ENCODE measurements at regions not wholly inside any gene's neighbourhood (a gene's known extent, or its start where the extent isn't known, plus 50 kb on each side); places are given as distances from the start of the nearest gene placed in this dataset.

DNA sequence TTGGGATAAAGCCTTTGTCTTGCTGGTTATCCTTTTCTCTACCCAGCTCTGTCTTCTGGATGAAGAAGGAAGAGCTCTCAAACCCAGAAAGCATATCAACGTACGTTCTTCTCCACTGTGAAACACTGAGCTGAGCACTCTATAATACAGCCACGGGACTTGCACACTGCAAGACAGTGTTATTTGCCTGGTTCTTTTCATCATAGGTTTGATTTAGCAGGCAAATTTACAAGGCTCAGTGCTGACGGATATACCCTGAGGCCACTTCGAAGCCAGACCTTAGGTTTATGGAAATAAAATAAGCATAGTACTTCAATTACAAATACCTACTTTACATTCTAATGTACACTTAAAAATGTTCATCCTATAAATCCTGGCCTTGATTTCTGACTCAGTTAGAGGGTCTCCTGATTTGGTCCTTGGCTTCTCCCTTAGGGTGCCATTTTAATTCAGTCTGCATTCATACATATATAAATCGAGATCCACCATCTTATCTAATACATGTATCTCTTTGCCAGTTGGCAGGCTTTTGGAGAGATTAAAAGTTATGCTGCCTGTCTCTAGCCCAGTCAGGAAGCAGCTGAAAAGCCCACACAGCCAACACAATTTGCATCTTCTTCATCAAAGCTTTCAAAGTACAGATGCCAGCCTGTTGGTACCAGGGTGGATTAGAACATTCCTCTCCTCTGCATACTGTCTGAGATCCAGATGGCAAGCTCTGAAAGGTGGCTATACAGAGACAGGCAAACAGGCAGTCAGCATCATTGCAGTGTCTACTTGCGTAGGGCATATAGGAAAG is 194.4 kb downstream of the DEPDC1B start:
- no peaks in the 10 kb centered on the region for H3K36me3 ChIP-seq (ENCODE audit: insufficient read depth, low read length, poor library complexity, severe bottlenecking)
- peaks cover 24% of the 10 kb centered on the region for H3K27me3 ChIP-seq (replicated peaks; ENCODE audit: insufficient read depth, low read depth, low read length, poor library complexity)
- no peaks in the 10 kb centered on the region for H3K4me1 ChIP-seq (ENCODE audit: insufficient read depth, low read length, poor library complexity, severe bottlenecking)
- no TSS peak for BruUV-seq (replicated peaks)
- H3K9me3 ChIP-seq (ENCODE audit: low read depth, low read length, poor library complexity, severe bottlenecking): no peaks in the 10 kb centered on the region
- DNase-seq (ENCODE audit: low spot score): no peak
- no peak overlapping the region for H3K4me3 ChIP-seq (ENCODE audit: low read depth, low read length, poor library complexity, severe bottlenecking)
- H3K27ac ChIP-seq (ENCODE audit: low read depth, low read length, poor library complexity, severe bottlenecking): no peak overlapping the region
- ChIA-PET CTCF (no interaction called here), POLR2A (ENCODE audit: low non-redundant PET) (no interaction called here)
- TF ChIP-seq, protein P1, sequence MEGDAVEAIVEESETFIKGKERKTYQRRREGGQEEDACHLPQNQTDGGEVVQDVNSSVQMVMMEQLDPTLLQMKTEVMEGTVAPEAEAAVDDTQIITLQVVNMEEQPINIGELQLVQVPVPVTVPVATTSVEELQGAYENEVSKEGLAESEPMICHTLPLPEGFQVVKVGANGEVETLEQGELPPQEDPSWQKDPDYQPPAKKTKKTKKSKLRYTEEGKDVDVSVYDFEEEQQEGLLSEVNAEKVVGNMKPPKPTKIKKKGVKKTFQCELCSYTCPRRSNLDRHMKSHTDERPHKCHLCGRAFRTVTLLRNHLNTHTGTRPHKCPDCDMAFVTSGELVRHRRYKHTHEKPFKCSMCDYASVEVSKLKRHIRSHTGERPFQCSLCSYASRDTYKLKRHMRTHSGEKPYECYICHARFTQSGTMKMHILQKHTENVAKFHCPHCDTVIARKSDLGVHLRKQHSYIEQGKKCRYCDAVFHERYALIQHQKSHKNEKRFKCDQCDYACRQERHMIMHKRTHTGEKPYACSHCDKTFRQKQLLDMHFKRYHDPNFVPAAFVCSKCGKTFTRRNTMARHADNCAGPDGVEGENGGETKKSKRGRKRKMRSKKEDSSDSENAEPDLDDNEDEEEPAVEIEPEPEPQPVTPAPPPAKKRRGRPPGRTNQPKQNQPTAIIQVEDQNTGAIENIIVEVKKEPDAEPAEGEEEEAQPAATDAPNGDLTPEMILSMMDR (conservative IDR thresholded peaks at IDR 0.05; ENCODE audit: low read depth, low read length): no peak
- TF ChIP-seq EZH2 (IDR thresholded peaks at IDR 0.05; ENCODE audit: borderline replicate concordance, low read depth, low read length, poor library complexity, severe bottlenecking): no peak
- intact Hi-C loops (cut with micrococcal nuclease; ENCODE audit: unreplicated experiment): no loop called here

- intact Hi-C loops (cut with micrococcal nuclease; ENCODE audit: unreplicated experiment): no loop called here
- TF ChIP-seq, protein P1 (conservative IDR thresholded peaks at IDR 0.05; ENCODE audit: low read depth, low read length): no peak
- TF ChIP-seq EZH2 (IDR thresholded peaks at IDR 0.05; ENCODE audit: borderline replicate concordance, low read depth, low read length, poor library complexity, severe bottlenecking): no peak
- Histone ChIP-seq H3K36me3 (ENCODE audit: insufficient read depth, low read length, poor library complexity, severe bottlenecking) (no peaks in the 10 kb centered on the region), H3K9me3 (ENCODE audit: low read depth, low read length, poor library complexity, severe bottlenecking) (no peaks in the 10 kb centered on the region), H3K4me3 (ENCODE audit: low read depth, low read length, poor library complexity, severe bottlenecking) (no peak overlapping the region), H3K27ac (ENCODE audit: low read depth, low read length, poor library complexity, severe bottlenecking) (no peak overlapping the region), H3K4me1 (ENCODE audit: insufficient read depth, low read length, poor library complexity, severe bottlenecking) (no peaks in the 10 kb centered on the region), H3K27me3 (replicated peaks; ENCODE audit: insufficient read depth, low read depth, low read length, poor library complexity) (peaks cover 24% of the 10 kb centered on the region)
- DNase-seq (ENCODE audit: low spot score): no peak
- CTCF ChIA-PET: no interaction called here
- no TSS peak for BruUV-seq (replicated peaks)
- POLR2A ChIA-PET (ENCODE audit: low non-redundant PET): no interaction called here
Observed at GRCh38 chr5:60504342-60504741, 195.6 kb downstream of the DEPDC1B start.

DNA sequence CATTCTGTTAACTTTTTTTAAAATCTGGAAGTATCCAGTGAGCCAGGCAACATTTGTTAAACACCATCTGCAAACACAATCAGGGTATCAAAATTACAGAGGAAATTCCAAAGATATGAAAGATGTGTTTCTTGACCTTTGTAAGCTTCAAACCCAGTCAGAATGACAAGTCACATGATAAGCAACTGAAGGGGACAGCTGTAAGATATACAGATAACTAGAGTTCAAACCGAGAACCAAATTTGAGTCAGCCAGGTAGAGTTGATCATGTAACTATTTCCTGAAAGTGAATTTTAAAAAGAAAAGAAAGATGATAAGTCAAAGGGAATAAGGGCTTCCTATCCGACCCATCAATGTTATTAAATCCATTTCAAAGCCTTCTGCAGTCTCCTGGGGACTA is 196.2 kb downstream of the DEPDC1B start:
- no peak for DNase-seq (ENCODE audit: low spot score)
- Histone ChIP-seq H3K27ac (ENCODE audit: low read depth, low read length, poor library complexity, severe bottlenecking) (no peak overlapping the region), H3K9me3 (ENCODE audit: low read depth, low read length, poor library complexity, severe bottlenecking) (no peaks in the 10 kb centered on the region), H3K27me3 (replicated peaks; ENCODE audit: insufficient read depth, low read depth, low read length, poor library complexity) (peaks cover 24% of the 10 kb centered on the region), H3K36me3 (ENCODE audit: insufficient read depth, low read length, poor library complexity, severe bottlenecking) (no peaks in the 10 kb centered on the region), H3K4me3 (ENCODE audit: low read depth, low read length, poor library complexity, severe bottlenecking) (no peak overlapping the region), H3K4me1 (ENCODE audit: insufficient read depth, low read length, poor library complexity, severe bottlenecking) (no peaks in the 10 kb centered on the region)
- ChIA-PET POLR2A (ENCODE audit: low non-redundant PET) (no interaction called here), CTCF (no interaction called here)
- no TSS peak for BruUV-seq (replicated peaks)
- TF ChIP-seq, protein P1 (conservative IDR thresholded peaks at IDR 0.05; ENCODE audit: low read depth, low read length): no peak
- intact Hi-C loops (cut with micrococcal nuclease; ENCODE audit: unreplicated experiment): no loop called here

Data from A673 (cell line).